ENCODE measurements at regions not wholly inside any gene's neighbourhood (a gene's known extent, or its start where the extent isn't known, plus 50 kb on each side); places are given as distances from the start of the nearest gene placed in this dataset.

GRCh38 chr5:148880696-148881095 lies 54.3 kb downstream of the ADRB2 start:
- TF ChIP-seq CTCF (IDR thresholded peaks at IDR 0.05; ENCODE audit: control extremely low read depth in 1 of 3, insufficient read depth in 1 of 3, low read depth in 1 of 3, low read length in 3 of 3) (no peak), POLR2A (IDR thresholded peaks at IDR 0.05; ENCODE audit: control extremely low read depth in 1 of 2, low read depth in 2 of 2, low read length in 2 of 2) (no peak), HDAC2 (IDR thresholded peaks at IDR 0.05; ENCODE audit: borderline replicate concordance in 1 of 2, low read depth in 2 of 2, low read length in 2 of 2) (no peak), HDAC6 (IDR thresholded peaks at IDR 0.05; ENCODE audit: low read depth, low read length) (no peak), POLR2AphosphoS5 (IDR thresholded peaks at IDR 0.05; ENCODE audit: low read depth, low read length) (no peak), BRCA1 (IDR thresholded peaks at IDR 0.05; ENCODE audit: low read depth, low read length) (no peak)

All from H1 (cell line).